ENCODE measurements at regions not wholly inside any gene's neighbourhood (a gene's known extent, or its start where the extent isn't known, plus 50 kb on each side); places are given as distances from the start of the nearest gene placed in this dataset.

DNA sequence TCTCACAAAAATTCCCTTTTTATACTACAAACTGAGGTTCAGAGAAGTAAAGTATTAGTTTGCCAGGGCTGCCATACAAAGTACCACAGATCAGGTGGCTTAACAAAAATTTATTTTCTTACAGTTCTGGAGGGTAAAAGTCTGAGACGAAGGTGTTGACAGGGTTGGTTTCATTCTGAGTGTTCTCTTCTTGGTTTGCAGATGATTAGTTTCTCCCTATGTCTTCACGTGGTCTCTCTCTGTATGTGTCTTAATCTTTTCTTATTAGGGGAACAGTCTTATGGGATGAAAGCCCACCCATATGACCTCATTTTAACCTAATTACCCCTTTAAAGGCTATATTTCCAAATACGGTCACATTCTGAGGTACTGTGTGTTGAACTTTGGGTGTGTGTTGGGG lies 274.2 kb downstream of the BRINP1 start:
- DNase-seq (ENCODE audit: low spot score), result no peak

DNA sequence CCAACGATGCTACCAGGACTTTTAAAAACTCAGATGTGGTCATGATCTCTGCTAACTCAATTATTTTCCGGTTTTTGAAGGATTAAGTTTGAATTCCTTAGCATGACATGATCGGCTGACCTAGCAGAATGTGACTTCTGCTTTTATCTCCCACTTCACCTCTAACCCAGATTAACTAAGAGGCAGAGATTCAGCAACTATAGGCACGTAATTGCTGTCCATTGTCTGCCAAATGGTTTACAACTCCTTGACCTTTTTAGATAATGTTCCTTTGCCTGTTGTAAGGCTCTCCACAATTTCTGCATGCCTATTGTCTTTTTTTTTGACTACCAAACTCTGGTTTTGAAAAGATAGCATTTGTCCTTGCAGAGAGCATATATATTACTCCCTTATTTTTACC lies 268.2 kb downstream of the BRINP1 start:
- DNase-seq (ENCODE audit: low spot score), result no peak

- DNase-seq (ENCODE audit: low spot score), result peak; percentile 35
Observed at GRCh38 chr9:119114681-119115080, 254.6 kb downstream of the BRINP1 start.

All from iPS-NIHi11 (cell line).